Adrenal gland (tissue), 9 donors: ENCODE measurements at regions not wholly inside any gene's neighbourhood (a gene's known extent, or its start where the extent isn't known, plus 50 kb on each side); places are given as distances from the start of the nearest gene placed in this dataset.

Experiments used
- DNase-seq, 7 donors: peaks; one replicate each; pipeline ENCODE4 v3.0.0-alpha.2; 2019 to 2020
- H3K27ac ChIP-seq, 5 donors: fragments of 200-600 bp; sonication (generic) in 4 of 5; 1 replicate in 3 of 5; 2 replicates in 2 of 5; pipeline versions ENCODE4 v1.5.1 to v1.8.0; 2016 to 2020; ENCODE audit warnings: mild to moderate bottlenecking in 1 of 5
- H3K27me3 ChIP-seq: fragments of 200-600 bp; 2 replicates; pipeline ENCODE4 v1.8.0; 2021
- H3K36me3 ChIP-seq, 2 donors: fragments of 200-600 bp; replicated peaks in 1 of 2; 1 replicate in 1 of 2; 2 replicates in 1 of 2; pipeline versions ENCODE4 v1.5.1 to v1.8.0; 2018 to 2022
- H3K4me1 ChIP-seq, 2 donors: fragments of 200-600 bp; replicated peaks in 1 of 2; 1 replicate in 1 of 2; 2 replicates in 1 of 2; pipeline versions ENCODE4 v1.5.1 to v1.8.0; 2018 to 2021
- H3K4me3 ChIP-seq, 4 donors: fragments of 200-600 bp; sonication (generic) in 3 of 4; one replicate each; pipeline ENCODE4 v1.5.1; 2016 to 2018
- H3K9me3 ChIP-seq, 3 donors: fragments of 200-600 bp; sonication (generic) in 1 of 3; replicated peaks in 1 of 3; 1 replicate in 2 of 3; 2 replicates in 1 of 3; pipeline versions ENCODE4 v1.5.1 to v1.8.0; 2016 to 2021
- CTCF ChIP-seq, 6 experiments: fragments of 450-650 bp in 4 of 6; fragments of 200-600 bp in 2 of 6; sonication (generic) in 1 of 6; IDR thresholded peaks; 1 replicate in 5 of 6; 2 replicates in 1 of 6; pipeline versions ENCODE4 v1.5.1 to v1.8.0; 2016 to 2021; ENCODE audit warnings: antibody characterized with exemption in 6 of 6, mild to moderate bottlenecking in 2 of 6, moderate library complexity in 1 of 6
- POLR2A ChIP-seq, 2 donors: fragments of 450-650 bp; IDR thresholded peaks; one replicate each; pipeline ENCODE4 v1.6.1; 2017; ENCODE audit warnings: antibody characterized with exemption in 2 of 2, mild to moderate bottlenecking in 2 of 2, moderate library complexity in 1 of 2
- WGBS, 4 donors: extraction: QIAGEN DNeasy Blood & Tissue Kit in 2 of 4; methylation state at CpG; one replicate each; pipeline versions ENCODE4 v1.1.5 to v1.1.7; 2013 to 2017; 5-methylcytosine and 5-hydroxymethylcytosine counted together
- intact Hi-C, 2 donors: fragments of 100-400 bp; cut with DNase I; formaldehyde crosslinking; loops; one replicate each; pipeline versions ENCODE4 v1.14.1 to v1.15.0; 2022 to 2023
- donor health status: healthy with polysubstance abuse.
- donor health status: Bipolar disorder and iron deficiency.
- donor health status: DM: yes; HTN: yes; CAD: no.
- donor health status: DM: no; HTN: no; CAD: no.
- donor health status: DM: no; HTN: no; CAD: no.

DNA sequence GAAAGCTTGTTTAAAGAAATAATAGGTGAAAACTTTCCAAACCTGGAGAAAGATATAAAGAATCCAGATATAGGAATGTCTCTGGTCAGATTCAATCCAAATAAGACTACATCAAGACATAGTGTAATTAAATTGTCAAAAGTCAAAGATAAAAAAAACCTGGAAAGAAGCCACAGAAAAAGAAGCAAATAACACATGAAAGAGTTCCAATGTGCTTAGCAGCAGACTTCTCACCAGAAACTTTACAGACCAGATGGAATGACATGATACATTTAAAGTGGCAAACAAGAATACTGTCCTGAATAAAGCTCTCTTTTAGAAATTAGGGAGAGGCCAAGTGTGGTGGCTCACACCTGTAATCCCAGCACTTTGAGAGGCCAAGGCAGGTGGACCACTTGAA, 1039.9 kb downstream of the KCNT2 start:
- H3K4me3 ChIP-seq: no peak overlapping the region
- H3K27ac ChIP-seq: no peak overlapping the region
- no peak for TF ChIP-seq CTCF (IDR thresholded peaks at IDR 0.05)
- no peak for TF ChIP-seq POLR2A (IDR thresholded peaks at IDR 0.05)
- no peaks in the 10 kb centered on the region for H3K36me3 ChIP-seq
- no peak for DNase-seq
- no peaks in the 10 kb centered on the region for H3K4me1 ChIP-seq
- intact Hi-C loops: no loop called here
- H3K9me3 ChIP-seq: no peaks in the 10 kb centered on the region
- H3K27me3 ChIP-seq: no peaks in the 10 kb centered on the region

DNA sequence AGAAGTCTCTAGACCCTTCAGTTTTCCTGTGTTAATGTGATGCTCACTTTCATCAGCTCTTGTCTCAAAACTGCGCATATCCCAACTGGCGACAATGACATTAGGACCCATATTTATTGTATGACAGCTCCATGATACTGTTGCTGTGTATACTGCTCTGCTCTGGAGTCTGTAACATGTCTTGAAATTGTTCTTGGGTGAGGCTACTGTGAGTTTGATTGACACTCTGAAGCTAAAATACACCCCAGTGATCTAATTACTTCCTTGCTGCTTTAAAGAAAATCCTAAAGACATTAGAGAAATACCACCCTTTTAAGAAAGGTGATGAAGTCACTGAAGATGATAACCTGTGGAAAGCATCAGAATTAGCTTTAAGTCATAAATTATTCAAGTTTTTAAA, 1046.2 kb downstream of the KCNT2 start:
- H3K27ac ChIP-seq: no peak overlapping the region
- intact Hi-C loops: no loop called here
- DNase-seq: no peak
- H3K36me3 ChIP-seq: no peaks in the 10 kb centered on the region
- WGBS, 4 donors: 87 to 95% (median 93%) methylated on average over 2 of the region's 2 CpGs
- H3K4me1 ChIP-seq: no peaks in the 10 kb centered on the region
- no peaks in the 10 kb centered on the region for H3K27me3 ChIP-seq
- H3K4me3 ChIP-seq: no peak overlapping the region
- TF ChIP-seq CTCF (IDR thresholded peaks at IDR 0.05): no peak
- TF ChIP-seq POLR2A (IDR thresholded peaks at IDR 0.05): no peak
- no peaks in the 10 kb centered on the region for H3K9me3 ChIP-seq

DNA sequence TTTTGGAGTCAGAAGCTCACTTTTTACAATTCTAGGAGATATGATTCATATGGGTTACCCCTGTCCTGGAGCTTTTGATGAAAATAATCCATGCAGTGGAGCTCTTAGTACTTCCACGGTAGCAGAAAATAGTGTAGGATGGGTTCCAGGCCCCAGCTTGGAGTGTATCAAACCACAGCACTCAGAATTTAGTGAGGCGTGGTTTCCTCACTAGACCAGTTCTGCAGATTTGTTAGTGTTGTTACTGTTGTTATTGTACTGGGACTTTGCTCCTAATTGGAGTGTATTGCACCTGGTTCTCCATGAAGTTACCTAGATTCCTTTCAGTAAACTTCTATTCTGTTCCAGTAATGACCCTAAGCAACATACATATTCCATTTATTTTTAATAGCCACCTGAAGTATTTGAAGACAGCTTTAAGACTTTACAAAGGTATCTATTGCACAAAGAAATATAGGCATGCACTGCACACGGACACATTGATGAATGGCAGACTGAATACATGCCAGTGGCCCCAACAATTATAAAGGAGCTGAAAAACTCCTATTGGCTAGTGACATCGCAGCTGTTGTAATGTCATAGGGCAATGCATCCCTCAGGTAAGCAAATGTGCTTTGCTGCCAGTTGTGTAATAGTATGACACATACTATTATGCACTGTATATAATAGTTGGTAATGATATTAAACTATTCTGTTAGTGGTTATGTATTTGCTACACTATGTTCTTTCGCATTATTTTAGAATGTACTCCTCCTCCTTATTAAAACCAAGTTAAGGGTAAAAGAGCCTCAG, 1058.0 kb downstream of the KCNT2 start:
- WGBS, 4 donors: 81 to 86% (median 83%) methylated on average over 5 of the region's 5 CpGs
- Histone ChIP-seq H3K27ac (no peak overlapping the region), H3K27me3 (no peaks in the 10 kb centered on the region), H3K4me3 (no peak overlapping the region), H3K9me3 (no peaks in the 10 kb centered on the region), H3K4me1 (no peaks in the 10 kb centered on the region), H3K36me3 (no peaks in the 10 kb centered on the region)
- intact Hi-C loops: no loop called here
- no peak for DNase-seq
- TF ChIP-seq CTCF (IDR thresholded peaks at IDR 0.05): no peak
- TF ChIP-seq POLR2A (IDR thresholded peaks at IDR 0.05): no peak

- Histone ChIP-seq H3K9me3 (no peaks in the 10 kb centered on the region), H3K36me3 (no peaks in the 10 kb centered on the region), H3K27me3 (no peaks in the 10 kb centered on the region), H3K4me3 (no peak overlapping the region), H3K4me1 (no peaks in the 10 kb centered on the region), H3K27ac (no peak overlapping the region)
- intact Hi-C loops: no loop called here
- no peak for TF ChIP-seq POLR2A (IDR thresholded peaks at IDR 0.05)
- TF ChIP-seq CTCF (IDR thresholded peaks at IDR 0.05): no peak
- WGBS, 4 donors: 52 to 60% (median 55%) methylated on average over 2 of the region's 2 CpGs
- DNase-seq: no peak
These were observed 1077.3 kb downstream of the KCNT2 start for GRCh38 chr1:195530961-195531360.
